GM21367 (cell line): ENCODE measurements at regions not wholly inside any gene's neighbourhood (a gene's known extent, or its start where the extent isn't known, plus 50 kb on each side); places are given as distances from the start of the nearest gene placed in this dataset.
"Not testable (repeated sequence)": the region's sequence is repeated elsewhere in the genome, so short reads cannot be mapped to it uniquely, and the experiment has no call there.

Experiments used
- ATAC-seq: cut with Tn5 transposase; IDR thresholded peaks from one replicate; pipeline ENCODE4 v1.9.1; 2021; ENCODE audit not compliant: unreplicated experiment

- ATAC-seq, result no peak
These were observed 160.7 kb downstream of the LEPR start for GRCh38 chr1:65581119-65581518.

- ATAC-seq, result no peak
These were observed 163.9 kb downstream of the LEPR start for GRCh38 chr1:65584399-65584798.

DNA sequence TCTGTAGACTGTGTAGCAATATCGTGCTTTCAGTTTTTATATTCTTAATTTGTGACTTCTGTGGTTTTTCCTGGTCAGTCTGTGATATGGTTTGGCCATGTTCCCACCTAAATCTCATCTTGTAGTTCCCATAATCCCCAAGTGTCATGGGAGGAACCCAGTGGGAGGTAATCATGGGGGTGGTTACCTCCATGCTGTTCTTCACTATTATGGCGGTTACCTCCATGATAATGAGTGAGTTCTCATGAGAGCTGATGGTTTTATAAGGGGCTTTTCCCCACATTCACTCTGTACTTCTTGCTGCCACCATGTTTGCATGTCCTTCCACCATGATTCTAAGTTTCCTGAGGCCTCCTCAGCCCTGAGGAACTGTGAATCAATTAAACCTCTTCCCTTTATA is 169.8 kb downstream of the LEPR start:
- ATAC-seq, result no peak

DNA sequence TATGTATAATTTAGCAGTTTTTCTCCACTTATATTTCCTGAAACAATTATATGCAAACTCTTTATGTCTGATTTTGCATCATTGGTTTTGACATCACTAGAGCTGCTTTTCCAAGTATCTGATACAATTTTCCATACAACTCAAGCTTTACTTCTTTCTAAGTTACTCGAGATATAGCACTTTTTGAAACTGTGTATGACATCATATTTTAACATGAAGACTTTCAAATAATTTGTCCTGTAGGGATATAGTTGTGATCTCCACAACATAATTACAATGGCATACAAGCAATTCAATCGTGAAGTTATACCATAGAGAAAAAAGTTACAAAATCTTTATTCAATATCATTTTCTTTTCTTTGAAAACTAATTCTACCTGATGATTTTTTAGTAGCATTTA is 173.0 kb downstream of the LEPR start:
- no peak for ATAC-seq

DNA sequence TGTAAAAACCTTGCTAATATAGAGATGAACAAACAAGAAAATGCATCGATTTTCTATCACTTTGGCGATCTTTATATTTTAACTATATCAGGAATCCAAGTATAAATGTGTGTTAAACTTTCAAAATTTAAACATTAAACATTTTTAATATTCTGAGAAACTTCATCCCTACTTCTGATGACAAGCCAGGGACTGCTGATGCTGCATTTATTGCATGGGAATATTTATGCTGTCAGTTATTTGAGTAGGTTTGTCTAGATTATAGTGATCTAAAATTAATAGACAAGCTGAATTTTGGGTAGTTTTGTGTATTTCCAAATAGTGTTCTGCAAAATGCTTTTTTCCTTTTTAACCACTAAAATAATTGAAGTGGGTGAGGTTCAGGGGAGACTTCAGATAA is 175.3 kb downstream of the LEPR start:
- ATAC-seq, result no peak

- no peak for ATAC-seq
These were observed 176.3 kb downstream of the LEPR start for GRCh38 chr1:65596768-65597167.

- no peak for ATAC-seq
These were observed 185.2 kb downstream of the LEPR start for GRCh38 chr1:65605621-65606020.

DNA sequence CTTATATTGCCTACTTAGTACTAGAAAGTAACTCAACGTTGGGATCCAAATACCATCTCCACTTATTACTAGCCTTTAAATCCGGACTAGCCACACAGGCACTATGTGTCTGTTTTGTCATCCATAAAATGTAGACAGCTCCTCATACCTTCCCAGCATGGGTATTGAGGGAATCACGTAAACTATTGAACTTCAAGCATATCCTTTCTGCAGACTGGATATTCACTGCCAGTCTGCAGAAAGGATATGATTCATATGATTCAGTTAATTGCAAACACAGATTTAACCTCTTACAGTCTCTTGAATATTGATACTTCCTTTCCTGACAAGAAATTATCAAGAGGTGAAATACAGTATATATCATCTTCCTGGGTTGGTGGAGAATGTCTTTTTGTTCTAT is 186.0 kb downstream of the LEPR start:
- ATAC-seq, result no peak

DNA sequence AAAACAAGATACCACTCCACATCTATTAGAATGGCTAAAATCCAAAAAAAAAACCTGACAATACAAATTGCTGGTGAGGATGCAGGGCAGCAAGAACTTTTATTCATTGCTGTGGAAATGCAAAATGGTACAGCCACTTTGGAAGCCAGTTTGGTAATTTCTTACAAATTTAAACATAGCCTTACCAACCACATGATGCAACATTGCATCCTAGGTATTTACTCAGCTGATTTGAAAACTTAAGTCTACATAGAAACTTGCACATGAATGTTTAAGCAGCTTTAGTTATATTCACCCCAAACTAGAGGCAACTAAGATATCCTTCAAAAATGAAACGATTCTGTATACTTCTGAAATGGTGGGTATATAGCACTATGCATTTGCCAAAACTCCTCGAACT is 178.8 kb upstream of the PDE4B start:
- ATAC-seq, result no peak

DNA sequence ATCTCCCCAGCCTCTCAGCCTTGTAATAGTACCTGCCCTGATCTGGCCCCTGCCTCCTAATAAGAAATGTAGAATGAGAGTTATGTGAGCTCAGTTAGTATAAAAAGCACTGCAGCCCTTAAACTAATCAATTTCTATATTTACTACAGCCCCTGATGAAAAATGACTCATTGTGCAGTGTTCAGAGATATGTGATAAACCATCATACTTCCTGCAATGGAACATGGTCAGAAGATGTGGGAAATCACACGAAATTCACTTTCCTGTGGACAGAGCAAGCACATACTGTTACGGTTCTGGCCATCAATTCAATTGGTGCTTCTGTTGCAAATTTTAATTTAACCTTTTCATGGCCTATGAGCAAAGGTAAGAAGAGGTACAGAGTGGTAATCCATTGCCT is 176.8 kb upstream of the PDE4B start:
- no peak for ATAC-seq

DNA sequence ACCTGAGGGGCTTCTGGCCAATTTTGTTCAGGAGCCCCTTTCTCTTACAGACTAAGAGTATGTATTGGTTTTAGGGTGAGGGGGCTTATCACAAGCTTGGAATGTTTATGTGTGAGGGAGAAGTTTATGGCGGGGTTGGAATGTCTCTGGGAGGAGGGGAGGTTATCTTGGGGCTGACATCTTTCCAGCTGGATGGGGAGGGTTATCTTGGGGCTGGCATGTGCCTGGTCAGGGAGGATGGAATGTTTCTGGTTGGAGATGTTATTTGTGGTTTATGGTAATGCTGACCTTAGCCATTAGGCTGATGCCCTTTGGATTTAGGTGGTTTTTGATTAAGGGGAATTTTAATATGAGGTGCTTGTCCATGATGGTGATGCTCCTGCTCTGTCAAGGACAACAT is 171.0 kb upstream of the PDE4B start:
- ATAC-seq, result not testable (repeated sequence)

GRCh38 chr1:65623895-65624294 is 168.8 kb upstream of the PDE4B start:
- ATAC-seq, result no peak

GRCh38 chr1:65625528-65625927 is 167.2 kb upstream of the PDE4B start:
- ATAC-seq, result no peak

DNA sequence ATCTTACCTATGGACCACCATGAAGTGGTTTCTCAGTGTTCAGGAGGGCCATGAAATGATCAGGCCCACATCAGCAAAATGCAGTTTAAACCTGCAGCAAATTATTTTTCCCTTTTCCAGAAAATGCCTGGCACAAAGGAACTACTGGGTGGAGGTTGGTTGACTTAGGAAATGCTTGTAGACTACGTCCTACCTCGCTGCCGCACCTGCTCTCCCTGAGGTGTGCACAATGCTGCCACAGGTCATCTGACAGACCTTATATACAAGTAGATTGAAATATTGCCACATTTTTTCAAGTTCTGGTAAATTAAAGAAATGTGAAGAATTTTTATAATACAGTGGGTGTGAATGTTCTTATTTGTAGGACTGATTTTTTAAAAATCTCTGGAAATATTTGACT is 166.7 kb upstream of the PDE4B start:
- no peak for ATAC-seq

- no peak for ATAC-seq
These were observed 162.9 kb upstream of the PDE4B start for GRCh38 chr1:65629788-65630187.

DNA sequence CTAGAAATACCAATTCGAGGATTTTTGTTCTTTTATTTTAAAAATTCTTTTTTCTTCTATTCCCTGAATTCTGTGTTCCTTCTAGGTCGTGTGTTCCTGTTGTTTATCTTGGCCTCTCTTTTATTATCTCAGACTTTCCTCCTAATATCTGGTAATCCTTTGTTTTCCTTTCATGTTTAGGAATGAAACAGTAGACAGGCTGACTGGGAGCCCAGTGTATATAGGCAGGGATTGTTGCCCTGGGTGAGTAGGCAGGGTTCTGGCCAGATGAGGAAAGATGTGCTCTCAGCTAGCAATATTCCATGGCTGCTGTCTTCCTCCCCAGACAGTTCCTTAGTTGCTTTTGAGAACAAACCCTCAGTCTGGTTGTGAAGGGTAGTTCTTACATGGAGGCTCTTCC is 161.8 kb upstream of the PDE4B start:
- ATAC-seq, result no peak

- ATAC-seq, result no peak
These were observed 160.5 kb upstream of the PDE4B start for GRCh38 chr1:65632235-65632634.

- no peak for ATAC-seq
These were observed 152.6 kb upstream of the PDE4B start for GRCh38 chr1:65640046-65640445.

DNA sequence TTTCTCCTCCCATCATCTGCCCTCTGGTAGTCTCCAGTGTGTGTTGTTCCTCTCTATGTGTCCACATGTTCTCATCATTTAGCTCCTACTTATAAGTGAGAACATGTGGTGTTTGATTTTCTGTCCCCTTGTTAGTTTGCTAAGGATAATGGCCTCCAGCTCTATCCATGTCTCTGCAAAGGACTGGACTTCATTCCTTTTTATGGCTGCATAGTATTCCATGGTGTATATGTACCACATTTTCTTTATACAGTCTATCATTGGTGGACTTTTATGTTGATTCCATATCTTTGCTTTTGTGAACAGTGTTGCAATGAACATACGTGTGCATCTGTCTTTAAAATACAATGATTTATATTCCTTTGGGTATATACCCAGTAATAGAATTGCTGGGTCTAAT is 143.5 kb upstream of the PDE4B start:
- not testable (repeated sequence) for ATAC-seq

GRCh38 chr1:65650682-65651081 is 142.0 kb upstream of the PDE4B start:
- no peak for ATAC-seq

GRCh38 chr1:65654526-65654925 is 138.2 kb upstream of the PDE4B start:
- ATAC-seq, result not testable (repeated sequence)

DNA sequence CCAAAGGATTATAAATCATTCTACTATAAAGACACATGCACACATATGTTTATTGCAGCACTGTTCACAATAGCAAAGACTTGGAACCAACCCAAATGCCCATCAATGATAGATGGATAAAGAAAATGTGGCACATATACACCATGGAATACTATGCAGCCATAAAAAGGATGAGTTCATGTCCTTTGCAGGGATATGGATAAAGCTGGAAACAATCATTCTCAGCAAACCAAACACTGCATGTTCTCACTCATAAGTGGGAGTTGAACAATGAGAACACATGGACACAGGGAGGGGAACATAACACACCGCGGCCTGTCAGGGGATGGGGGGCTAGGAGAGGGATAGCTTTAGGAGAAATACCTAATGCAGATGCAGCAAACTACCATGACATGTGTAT is 135.1 kb upstream of the PDE4B start:
- ATAC-seq, result not testable (repeated sequence)

- no peak for ATAC-seq
These were observed 134.6 kb upstream of the PDE4B start for GRCh38 chr1:65658122-65658521.

GRCh38 chr1:65668368-65668767 is 124.3 kb upstream of the PDE4B start:
- ATAC-seq, result no peak
